IPS DF 6.9 (cell line): ENCODE measurements at regions not wholly inside any gene's neighbourhood (a gene's known extent, or its start where the extent isn't known, plus 50 kb on each side); places are given as distances from the start of the nearest gene placed in this dataset.

ENCODE experiments used
- DNase-seq: peaks from one replicate; pipeline ENCODE4 v3.0.0-alpha.2; 2013; ENCODE audit warnings: low read depth, low spot score
- H3K27ac ChIP-seq: one replicate; pipeline ENCODE4 v1.5.1; 2013; ENCODE audit warnings: low read length, control low read depth
- H3K27me3 ChIP-seq: 2 replicates; pipeline ENCODE4 v1.6.1; 2013; ENCODE audit warnings: mild to moderate bottlenecking, low read length; ENCODE audit not compliant: control insufficient read depth, insufficient read depth
- H3K36me3 ChIP-seq: 2 replicates; pipeline ENCODE4 v1.6.1; 2013; ENCODE audit warnings: low read length; ENCODE audit not compliant: control insufficient read depth, insufficient read depth
- H3K4me1 ChIP-seq: 2 replicates; pipeline ENCODE4 v1.6.1; 2013; ENCODE audit warnings: low read length; ENCODE audit not compliant: control insufficient read depth, insufficient read depth
- H3K4me3 ChIP-seq: 2 replicates; pipeline ENCODE4 v1.5.1; 2013; ENCODE audit warnings: mild to moderate bottlenecking, low read length
- H3K9me3 ChIP-seq: 2 replicates; pipeline ENCODE4 v1.6.1; 2013; ENCODE audit warnings: low read length, inconsistent platforms; ENCODE audit not compliant: control insufficient read depth, insufficient read depth
- WGBS: extraction: QIAGEN DNeasy Blood & Tissue Kit; methylation state at CpG from one replicate; pipeline ENCODE4 v1.1.7; 2013; ENCODE audit warnings: mixed read lengths, missing lambda C conversion rate; ENCODE audit not compliant: insufficient read length, insufficient coverage; 5-methylcytosine and 5-hydroxymethylcytosine counted together

DNA sequence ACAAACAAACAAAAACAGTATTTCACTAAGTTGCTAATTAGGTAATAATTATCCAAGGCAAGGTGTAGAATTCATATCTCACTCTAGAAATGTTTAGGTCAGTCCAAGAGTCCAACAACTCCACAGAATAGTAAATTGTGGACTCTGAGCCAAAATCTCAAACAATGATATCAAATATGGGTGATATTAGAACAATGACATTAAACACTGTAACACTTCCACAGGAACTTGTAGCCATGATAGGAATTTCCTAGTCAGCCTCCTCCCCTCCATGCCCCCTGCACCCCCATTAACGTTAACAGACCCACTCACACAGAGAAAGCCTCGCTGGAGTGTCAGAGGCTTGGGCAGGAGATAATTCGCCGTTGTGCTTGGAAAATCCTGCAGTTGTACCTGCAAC lies 305.0 kb upstream of the PIK3R1 start:
- no peak for DNase-seq
- no peaks in the 10 kb centered on the region for H3K27me3 ChIP-seq
- no peak overlapping the region for H3K4me3 ChIP-seq
- no CpG with 5 or more reads among the region's 4 CpGs for WGBS
- H3K36me3 ChIP-seq = no peaks in the 10 kb centered on the region
- H3K4me1 ChIP-seq = 0 out of 2 replicates have a peak, but pooled peaks cover 2% of the 10 kb centered on the region
- H3K27ac ChIP-seq = no peak overlapping the region
- no peaks in the 10 kb centered on the region for H3K9me3 ChIP-seq

DNA sequence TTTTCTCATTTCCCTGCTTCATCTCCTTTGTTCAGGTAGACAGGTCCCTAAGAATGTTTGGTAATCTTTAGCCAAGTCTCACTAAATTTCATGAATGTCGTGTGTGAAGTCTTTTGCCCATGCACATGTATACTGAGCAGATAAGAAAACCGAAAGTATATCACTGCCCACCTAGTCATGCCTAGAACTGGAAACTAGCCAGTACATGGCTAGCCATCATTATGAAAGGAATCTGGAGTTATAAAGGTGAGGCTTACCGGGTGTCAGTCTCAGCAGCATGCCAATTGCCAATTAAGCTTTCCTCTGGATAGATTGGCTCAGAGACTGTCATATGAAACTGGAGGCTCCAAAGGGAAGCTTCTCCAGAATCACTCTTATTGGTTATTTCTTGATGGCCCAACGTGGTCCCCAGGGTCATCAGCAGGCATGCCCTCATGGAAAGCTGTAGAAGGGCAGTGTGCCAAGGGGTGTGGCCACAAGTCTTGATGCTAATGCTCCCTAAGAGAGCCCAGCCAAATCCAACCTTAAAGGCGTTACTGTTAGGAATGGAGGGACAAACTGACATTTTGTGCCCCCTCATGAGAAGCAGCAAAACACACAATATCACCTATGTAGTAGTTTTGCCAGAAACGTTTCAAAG lies 307.3 kb upstream of the PIK3R1 start:
- no peak for DNase-seq
- Histone ChIP-seq H3K9me3 (no peaks in the 10 kb centered on the region), H3K27me3 (no peaks in the 10 kb centered on the region), H3K36me3 (no peaks in the 10 kb centered on the region), H3K27ac (no peak overlapping the region), H3K4me3 (no peak overlapping the region), H3K4me1 (0 out of 2 replicates have a peak, but pooled peaks cover 2% of the 10 kb centered on the region)
- no CpG with 5 or more reads among the region's 6 CpGs for WGBS

DNA sequence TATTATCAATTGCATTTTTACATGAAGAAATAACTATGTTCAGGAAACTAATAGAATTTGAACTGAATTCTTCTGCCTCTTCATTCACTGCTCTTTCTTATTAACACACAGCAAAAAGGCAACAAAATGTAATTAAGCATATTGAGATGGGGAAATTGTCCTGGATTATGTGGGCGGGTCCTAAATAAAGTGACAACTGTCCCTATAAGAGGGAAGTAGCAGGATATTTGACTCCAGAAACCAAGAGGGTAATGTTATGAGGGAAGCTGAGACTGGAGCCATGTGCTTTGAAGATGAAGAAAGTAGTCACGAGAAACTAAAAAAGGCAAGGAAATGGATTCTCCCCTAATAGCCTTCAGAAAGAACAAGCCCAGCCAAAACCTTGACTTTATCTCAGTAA lies 311.2 kb upstream of the PIK3R1 start:
- Histone ChIP-seq H3K4me3 (no peak overlapping the region), H3K9me3 (no peaks in the 10 kb centered on the region), H3K27me3 (no peaks in the 10 kb centered on the region), H3K36me3 (no peaks in the 10 kb centered on the region), H3K27ac (no peak overlapping the region), H3K4me1 (no peaks in the 10 kb centered on the region)
- DNase-seq = no peak
- no CpG with 5 or more reads among the region's 2 CpGs for WGBS

DNA sequence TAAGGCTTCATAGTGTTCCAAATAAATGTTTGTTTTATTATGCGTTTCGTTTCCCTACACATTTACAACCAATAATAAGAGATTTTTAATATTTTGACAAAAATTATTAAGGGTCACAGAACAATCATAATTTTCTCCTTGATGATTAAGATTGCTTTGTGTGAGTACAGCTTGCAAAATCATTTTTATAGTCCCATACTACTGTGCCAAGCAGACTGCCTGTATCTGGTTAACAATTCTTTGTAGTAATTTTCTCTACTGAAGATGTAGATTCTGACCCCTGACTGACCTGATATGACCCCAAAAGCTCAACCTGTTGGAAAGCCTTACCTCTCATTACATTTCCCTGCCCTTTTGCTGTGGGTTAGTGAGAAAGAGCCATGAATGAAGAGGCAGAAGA lies 311.9 kb upstream of the PIK3R1 start:
- no CpG with 5 or more reads among the region's 2 CpGs for WGBS
- H3K36me3 ChIP-seq = no peaks in the 10 kb centered on the region
- no peak overlapping the region for H3K27ac ChIP-seq
- H3K27me3 ChIP-seq = no peaks in the 10 kb centered on the region
- no peaks in the 10 kb centered on the region for H3K4me1 ChIP-seq
- no peaks in the 10 kb centered on the region for H3K9me3 ChIP-seq
- DNase-seq = no peak
- H3K4me3 ChIP-seq = no peak overlapping the region

DNA sequence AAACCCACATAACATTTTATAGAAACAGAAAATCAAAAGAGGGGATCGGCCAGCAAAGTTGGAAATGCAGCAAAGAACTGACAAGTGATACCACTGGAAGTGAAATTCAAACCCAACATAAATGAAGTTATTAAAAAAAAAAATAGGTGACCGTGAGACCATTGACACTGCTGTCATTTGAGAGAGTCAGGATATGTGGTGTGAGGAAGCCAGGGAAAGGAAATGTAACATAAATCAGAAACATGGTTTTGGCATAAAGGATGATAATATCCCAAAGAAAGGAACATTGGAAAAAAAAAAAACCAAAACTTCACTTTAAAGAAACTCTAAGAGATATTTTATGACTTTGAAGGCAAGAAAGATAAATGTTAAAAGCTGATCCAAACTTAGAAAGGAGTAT lies 312.4 kb upstream of the PIK3R1 start:
- Histone ChIP-seq H3K27me3 (no peaks in the 10 kb centered on the region), H3K4me1 (no peaks in the 10 kb centered on the region), H3K27ac (no peak overlapping the region), H3K9me3 (no peaks in the 10 kb centered on the region), H3K4me3 (no peak overlapping the region), H3K36me3 (no peaks in the 10 kb centered on the region)
- DNase-seq = no peak
- no CpG with 5 or more reads among the region's 2 CpGs for WGBS

DNA sequence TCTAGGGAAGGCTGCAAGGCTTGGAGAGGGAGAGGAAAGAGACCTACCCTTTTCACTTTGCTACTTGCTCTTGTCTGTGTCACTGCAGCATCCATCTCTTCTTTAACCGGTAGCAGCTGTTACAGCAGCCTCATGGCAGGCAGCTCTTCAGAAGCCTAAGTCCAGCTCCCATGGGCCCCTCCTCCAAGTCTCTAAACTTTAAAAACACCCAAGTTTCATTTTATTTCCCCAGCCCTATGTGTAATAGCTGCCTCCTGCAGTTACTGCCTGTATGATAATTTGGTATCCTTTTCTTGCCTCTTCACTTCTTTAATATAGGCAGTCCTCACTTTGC lies 313.1 kb upstream of the PIK3R1 start:
- no CpG with 5 or more reads among the region's 1 CpG for WGBS
- no peaks in the 10 kb centered on the region for H3K9me3 ChIP-seq
- no peaks in the 10 kb centered on the region for H3K36me3 ChIP-seq
- H3K4me3 ChIP-seq = no peak overlapping the region
- H3K27ac ChIP-seq = no peak overlapping the region
- H3K4me1 ChIP-seq = no peaks in the 10 kb centered on the region
- DNase-seq = no peak
- H3K27me3 ChIP-seq = no peaks in the 10 kb centered on the region

DNA sequence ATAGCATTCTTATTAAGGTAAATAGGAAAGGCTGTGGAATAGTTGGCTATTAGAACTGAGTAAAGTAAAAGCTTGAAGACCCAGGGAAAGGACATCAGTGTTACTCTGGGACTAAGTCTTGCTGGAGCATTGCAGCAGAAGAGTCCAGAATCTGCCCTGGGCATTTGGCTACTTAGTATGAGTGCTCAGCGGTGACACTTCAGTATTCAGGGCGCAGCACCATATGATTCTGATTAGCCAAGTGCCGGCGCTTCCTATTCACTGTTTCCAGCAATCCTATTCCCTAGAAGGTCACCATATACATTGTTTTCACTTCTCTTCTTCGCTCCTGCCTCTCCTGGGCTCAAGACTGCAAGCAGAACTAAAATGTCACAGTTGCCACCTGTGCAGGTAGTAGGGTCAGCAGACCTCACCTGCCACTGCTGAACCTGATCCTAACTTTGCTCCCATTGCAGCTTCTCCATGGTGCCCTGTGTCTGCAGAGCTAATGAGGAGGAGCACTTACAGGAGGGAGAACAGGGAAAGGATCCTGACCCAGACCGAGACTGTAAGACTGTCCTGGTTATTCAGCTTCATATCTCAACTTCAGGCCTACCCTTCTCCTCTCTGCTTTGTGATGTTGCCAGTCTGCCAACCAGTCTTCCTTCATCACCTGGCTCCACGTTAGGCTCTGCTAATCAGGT lies 313.6 kb upstream of the PIK3R1 start:
- DNase-seq = no peak
- Histone ChIP-seq H3K9me3 (no peaks in the 10 kb centered on the region), H3K27ac (no peak overlapping the region), H3K36me3 (no peaks in the 10 kb centered on the region), H3K4me1 (no peaks in the 10 kb centered on the region), H3K27me3 (no peaks in the 10 kb centered on the region), H3K4me3 (no peak overlapping the region)
- no CpG with 5 or more reads among the region's 7 CpGs for WGBS

DNA sequence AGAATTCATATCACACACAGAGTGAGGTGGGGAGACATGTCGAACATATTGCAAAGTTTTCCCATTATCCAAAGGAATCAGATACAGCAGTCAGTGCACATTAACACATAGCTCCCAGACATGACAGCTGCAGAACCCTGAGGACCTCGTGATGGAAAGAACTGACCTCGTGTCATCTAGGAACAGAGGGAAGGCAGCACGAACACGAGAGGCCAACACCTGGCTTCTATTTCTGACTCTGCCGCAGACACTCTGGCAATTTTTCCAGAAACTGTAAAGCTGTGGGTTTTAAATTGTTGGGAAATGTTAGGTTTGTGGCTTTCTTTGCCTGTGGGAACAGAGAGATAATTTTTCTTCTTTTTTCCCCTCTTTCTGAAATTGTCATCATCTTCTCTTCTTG lies 315.0 kb upstream of the PIK3R1 start:
- Histone ChIP-seq H3K4me1 (no peaks in the 10 kb centered on the region), H3K9me3 (no peaks in the 10 kb centered on the region), H3K4me3 (no peak overlapping the region), H3K36me3 (no peaks in the 10 kb centered on the region), H3K27me3 (no peaks in the 10 kb centered on the region), H3K27ac (no peak overlapping the region)
- no peak for DNase-seq
- no CpG with 5 or more reads among the region's 6 CpGs for WGBS

DNA sequence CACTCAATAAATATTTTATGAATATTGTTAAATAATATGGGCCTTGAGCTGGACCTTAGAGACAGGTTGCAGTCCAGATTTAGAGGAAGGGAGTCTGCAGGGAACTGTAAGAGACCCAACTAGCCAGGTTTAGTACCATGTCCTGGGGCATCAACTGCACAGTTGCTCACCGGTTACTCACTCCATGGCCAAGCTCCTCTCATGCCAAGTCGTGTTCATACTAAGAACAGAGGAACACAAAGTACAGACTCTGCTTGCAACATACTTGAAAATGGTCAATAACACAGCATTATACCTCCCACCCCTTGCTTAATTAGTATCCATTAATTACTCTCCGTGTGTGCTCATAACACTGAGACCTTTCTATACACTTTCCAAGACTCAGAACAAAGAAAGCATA lies 317.6 kb upstream of the PIK3R1 start:
- no peaks in the 10 kb centered on the region for H3K9me3 ChIP-seq
- DNase-seq = no peak
- no peaks in the 10 kb centered on the region for H3K27me3 ChIP-seq
- no peaks in the 10 kb centered on the region for H3K4me1 ChIP-seq
- no CpG with 5 or more reads among the region's 3 CpGs for WGBS
- H3K4me3 ChIP-seq = no peak overlapping the region
- no peaks in the 10 kb centered on the region for H3K36me3 ChIP-seq
- no peak overlapping the region for H3K27ac ChIP-seq

DNA sequence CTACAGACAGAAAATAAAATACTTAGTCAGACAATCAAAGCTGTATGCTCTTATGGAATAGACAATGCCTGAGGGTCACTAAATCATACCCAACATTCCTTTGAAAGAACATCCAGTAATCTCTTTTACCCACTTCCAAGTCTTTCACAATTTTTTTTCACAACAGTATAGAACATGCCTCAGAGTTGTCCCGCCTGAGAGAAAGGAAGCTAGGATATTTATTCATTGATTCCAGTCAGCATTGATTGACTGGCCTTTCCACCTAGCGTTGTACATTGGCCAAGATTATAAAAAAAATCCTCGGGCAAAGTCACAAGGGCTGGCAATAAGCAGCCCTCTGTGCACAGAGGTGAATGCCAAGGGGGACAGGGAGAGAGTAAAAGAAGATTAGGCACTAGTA lies 318.1 kb upstream of the PIK3R1 start:
- no CpG with 5 or more reads among the region's 3 CpGs for WGBS

DNA sequence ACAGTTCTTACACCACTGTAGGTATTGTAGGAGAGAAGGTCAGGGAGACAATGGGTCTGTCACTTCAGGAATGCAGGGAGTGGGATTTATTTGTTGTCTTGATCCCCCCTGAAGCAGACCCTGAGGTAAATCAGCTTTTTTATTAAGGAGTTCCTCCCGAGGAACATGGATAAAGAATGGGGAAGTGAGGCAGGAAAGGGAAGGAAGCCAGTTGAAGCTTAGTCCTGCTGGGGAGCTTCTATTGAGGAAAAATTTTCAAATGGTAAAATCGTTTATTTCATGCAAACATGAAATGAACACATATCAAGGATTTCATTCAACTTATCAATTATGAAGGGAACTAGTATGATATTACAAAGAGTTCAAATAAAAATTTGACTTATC lies 318.6 kb upstream of the PIK3R1 start:
- Histone ChIP-seq H3K4me3 (no peak overlapping the region), H3K27me3 (no peaks in the 10 kb centered on the region), H3K9me3 (no peaks in the 10 kb centered on the region), H3K4me1 (no peaks in the 10 kb centered on the region), H3K27ac (no peak overlapping the region), H3K36me3 (no peaks in the 10 kb centered on the region)
- WGBS = no CpG with 5 or more reads among the region's 2 CpGs
- no peak for DNase-seq

More for the DNA sequence above, 318.1 kb upstream of the PIK3R1 start:
- Histone ChIP-seq H3K36me3 (no peaks in the 10 kb centered on the region), H3K4me3 (no peak overlapping the region), H3K9me3 (no peaks in the 10 kb centered on the region), H3K4me1 (no peaks in the 10 kb centered on the region), H3K27ac (no peak overlapping the region), H3K27me3 (no peaks in the 10 kb centered on the region)
- no peak for DNase-seq
